A673 (cell line): ENCODE measurements at regions not wholly inside any gene's neighbourhood (a gene's known extent, or its start where the extent isn't known, plus 50 kb on each side); places are given as distances from the start of the nearest gene placed in this dataset.
"Not testable (repeated sequence)": the region's sequence is repeated elsewhere in the genome, so short reads cannot be mapped to it uniquely, and the experiment has no call there.

Source experiments
- BruUV-seq: library from RNA; stranded (reverse); fragments of 400-500 nt; replicated peaks from 2 replicates; lab custom pipeline; 2021; lab: Mats Ljungman, UMichigan
- CTCF ChIA-PET: fragments of 300-600 bp; sonication (Branson Sonifier 250); formaldehyde crosslinking; loops from one replicate; lab custom pipeline; 2022; ENCODE audit warnings: antibody characterized with exemption; lab: Charles Lee
- POLR2A ChIA-PET: fragments of 300-600 bp; sonication (Branson Sonifier 250); formaldehyde crosslinking; loops from one replicate; lab custom pipeline; 2022; ENCODE audit warnings: antibody characterized with exemption; ENCODE audit not compliant: low non-redundant PET; lab: Charles Lee
- DNase-seq: peaks from one replicate; pipeline ENCODE4 v3.0.0-alpha.2; 2015; ENCODE audit warnings: low spot score
- H3K27ac ChIP-seq: fragments of 200-600 bp; sonication (generic); 2 replicates; pipeline ENCODE4 v1.5.1; 2016; ENCODE audit warnings: mixed run types, low read depth, mild to moderate bottlenecking, mixed read lengths, antibody characterized with exemption, low read length; ENCODE audit not compliant: poor library complexity, severe bottlenecking
- H3K27me3 ChIP-seq: fragments of 200-600 bp; sonication (generic); replicated peaks from 2 replicates; pipeline ENCODE4 v1.6.1; 2017; ENCODE audit warnings: mixed run types, low read depth, mild to moderate bottlenecking, mixed read lengths, antibody characterized with exemption, low read length; ENCODE audit not compliant: insufficient read depth, poor library complexity
- H3K36me3 ChIP-seq: fragments of 200-600 bp; sonication (generic); 2 replicates; pipeline ENCODE4 v1.6.1; 2016; ENCODE audit warnings: mixed run types, mild to moderate bottlenecking, mixed read lengths, antibody characterized with exemption, low read length; ENCODE audit not compliant: insufficient read depth, poor library complexity, severe bottlenecking
- H3K4me1 ChIP-seq: fragments of 200-600 bp; sonication (generic); 2 replicates; pipeline ENCODE4 v1.6.1; 2017; ENCODE audit warnings: mixed run types, mild to moderate bottlenecking, mixed read lengths, antibody characterized with exemption, low read length; ENCODE audit not compliant: insufficient read depth, poor library complexity, severe bottlenecking
- H3K4me3 ChIP-seq: fragments of 200-600 bp; sonication (generic); 2 replicates; pipeline ENCODE4 v1.5.1; 2016; ENCODE audit warnings: low read depth, mixed run types, mild to moderate bottlenecking, mixed read lengths, low read length; ENCODE audit not compliant: poor library complexity, severe bottlenecking
- H3K9me3 ChIP-seq: fragments of 200-600 bp; sonication (generic); 2 replicates; pipeline ENCODE4 v1.6.1; 2016; ENCODE audit warnings: mixed run types, low read depth, mild to moderate bottlenecking, mixed read lengths, antibody characterized with exemption, low read length; ENCODE audit not compliant: poor library complexity, severe bottlenecking
- EZH2 ChIP-seq: fragments of 200-600 bp; sonication (generic); IDR thresholded peaks from 2 replicates; pipeline ENCODE4 v1.6.1; 2017; ENCODE audit warnings: borderline replicate concordance, low read depth, mild to moderate bottlenecking, mixed read lengths, antibody characterized with exemption, low read length; ENCODE audit not compliant: poor library complexity, severe bottlenecking
- intact Hi-C: fragments of 100-400 bp; cut with micrococcal nuclease; formaldehyde crosslinking; loops from one replicate; pipeline ENCODE4 v1.10.0; 2022; ENCODE audit not compliant: unreplicated experiment
- TF ChIP-seq, protein P1 (sequence below): fragments of 300-800, 200-600 bp; sonication (generic); conservative IDR thresholded peaks from 2 replicates; pipeline ENCODE4 v1.5.1; 2017; ENCODE audit warnings: low read depth, mild to moderate bottlenecking, antibody characterized with exemption, low read length, moderate library complexity, mixed read lengths

DNA sequence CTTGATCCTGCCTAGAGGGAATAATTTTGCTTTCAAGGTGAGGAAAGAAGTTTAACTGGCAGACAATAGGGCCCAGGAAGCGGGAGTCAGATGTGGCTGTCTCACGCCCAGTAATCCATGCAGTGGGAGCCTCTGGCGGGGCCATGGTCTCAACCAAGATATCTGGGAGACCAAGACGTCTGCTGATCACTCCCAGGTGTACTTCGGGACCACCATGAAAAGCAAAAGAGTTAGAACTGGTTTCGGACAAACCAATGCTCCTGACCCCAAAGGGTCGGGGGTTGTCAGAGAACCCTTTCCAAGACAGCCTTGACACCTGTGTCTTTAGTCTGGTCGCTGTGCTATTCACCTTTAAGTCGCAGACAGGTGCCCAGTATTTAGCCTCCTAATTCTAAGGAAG lies 256.9 kb upstream of the MBL2 start:
- Histone ChIP-seq H3K4me1 (peaks cover 3% of the 10 kb centered on the region), H3K36me3 (no peaks in the 10 kb centered on the region), H3K27me3 (no peaks in the 10 kb centered on the region), H3K9me3 (no peaks in the 10 kb centered on the region), H3K27ac (no peak overlapping the region), H3K4me3 (no peak overlapping the region)
- intact Hi-C loops: no loop called here
- ChIA-PET POLR2A (no interaction called here), CTCF (no interaction called here)
- no TSS peak for BruUV-seq
- TF ChIP-seq, protein P1, sequence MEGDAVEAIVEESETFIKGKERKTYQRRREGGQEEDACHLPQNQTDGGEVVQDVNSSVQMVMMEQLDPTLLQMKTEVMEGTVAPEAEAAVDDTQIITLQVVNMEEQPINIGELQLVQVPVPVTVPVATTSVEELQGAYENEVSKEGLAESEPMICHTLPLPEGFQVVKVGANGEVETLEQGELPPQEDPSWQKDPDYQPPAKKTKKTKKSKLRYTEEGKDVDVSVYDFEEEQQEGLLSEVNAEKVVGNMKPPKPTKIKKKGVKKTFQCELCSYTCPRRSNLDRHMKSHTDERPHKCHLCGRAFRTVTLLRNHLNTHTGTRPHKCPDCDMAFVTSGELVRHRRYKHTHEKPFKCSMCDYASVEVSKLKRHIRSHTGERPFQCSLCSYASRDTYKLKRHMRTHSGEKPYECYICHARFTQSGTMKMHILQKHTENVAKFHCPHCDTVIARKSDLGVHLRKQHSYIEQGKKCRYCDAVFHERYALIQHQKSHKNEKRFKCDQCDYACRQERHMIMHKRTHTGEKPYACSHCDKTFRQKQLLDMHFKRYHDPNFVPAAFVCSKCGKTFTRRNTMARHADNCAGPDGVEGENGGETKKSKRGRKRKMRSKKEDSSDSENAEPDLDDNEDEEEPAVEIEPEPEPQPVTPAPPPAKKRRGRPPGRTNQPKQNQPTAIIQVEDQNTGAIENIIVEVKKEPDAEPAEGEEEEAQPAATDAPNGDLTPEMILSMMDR: no peak
- TF ChIP-seq EZH2: no peak
- DNase-seq: no peak

DNA sequence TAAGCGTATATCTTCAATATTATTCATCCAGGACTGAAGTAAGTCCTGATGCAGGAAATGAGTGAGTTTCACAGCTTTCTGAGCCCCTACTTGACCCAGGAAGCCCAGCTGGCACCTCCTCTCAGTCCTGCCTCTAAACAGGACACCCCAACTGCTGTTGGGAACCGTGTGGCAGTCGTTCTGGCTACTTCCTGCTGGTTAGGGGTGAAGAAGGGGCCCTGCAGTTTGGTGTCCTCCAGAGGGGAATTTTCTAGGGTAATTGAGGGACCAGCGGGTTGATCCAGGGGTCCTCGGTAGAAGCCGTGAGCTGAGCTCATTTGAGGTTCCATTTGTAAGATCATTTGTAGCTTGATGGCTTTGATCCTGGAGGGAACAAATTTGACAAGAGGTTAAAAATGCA lies 253.2 kb upstream of the MBL2 start:
- intact Hi-C loops, H3K27me3 ChIP-seq, POLR2A ChIA-PET, CTCF ChIA-PET, H3K4me3 ChIP-seq, H3K4me1 ChIP-seq, BruUV-seq, H3K36me3 ChIP-seq, DNase-seq, H3K9me3 ChIP-seq, H3K27ac ChIP-seq: not testable (repeated sequence)

DNA sequence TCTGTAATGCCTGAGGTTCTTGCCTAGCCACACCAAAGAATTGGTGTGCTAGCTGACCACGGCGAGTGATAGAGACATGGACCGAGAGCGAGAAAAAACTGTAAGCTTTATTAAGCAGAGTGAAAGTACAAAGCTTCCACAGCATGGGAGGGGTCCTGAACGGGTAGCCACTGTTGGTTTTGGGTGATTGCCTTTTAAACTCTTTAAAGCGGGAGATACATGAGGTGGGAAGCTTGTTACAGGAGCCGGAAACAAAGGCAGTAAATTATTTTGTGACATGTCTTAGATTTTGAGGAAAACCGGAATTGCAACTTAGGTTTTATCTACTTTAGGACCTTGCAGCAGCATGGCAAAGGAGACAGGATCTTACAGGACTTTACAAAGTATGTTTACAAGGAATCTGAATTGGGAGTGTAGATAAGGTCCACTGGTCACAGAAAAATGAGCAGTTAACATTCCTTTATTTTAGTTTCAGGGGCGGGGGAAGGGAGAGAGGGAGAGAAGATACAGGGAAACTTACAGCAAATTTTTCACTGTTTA lies 252.7 kb upstream of the MBL2 start:
- intact Hi-C loops: no loop called here
- peak; percentile 6 for DNase-seq
- CTCF ChIA-PET: no interaction called here
- Histone ChIP-seq H3K9me3 (no peaks in the 10 kb centered on the region), H3K27me3 (no peaks in the 10 kb centered on the region), H3K4me3 (peak overlapping the region; percentile 31), H3K4me1 (no peaks in the 10 kb centered on the region), H3K36me3 (no peaks in the 10 kb centered on the region), H3K27ac (no peak overlapping the region)
- TF ChIP-seq, protein P1: no peak
- TF ChIP-seq EZH2: no peak
- POLR2A ChIA-PET: no interaction called here
- BruUV-seq: no TSS peak

DNA sequence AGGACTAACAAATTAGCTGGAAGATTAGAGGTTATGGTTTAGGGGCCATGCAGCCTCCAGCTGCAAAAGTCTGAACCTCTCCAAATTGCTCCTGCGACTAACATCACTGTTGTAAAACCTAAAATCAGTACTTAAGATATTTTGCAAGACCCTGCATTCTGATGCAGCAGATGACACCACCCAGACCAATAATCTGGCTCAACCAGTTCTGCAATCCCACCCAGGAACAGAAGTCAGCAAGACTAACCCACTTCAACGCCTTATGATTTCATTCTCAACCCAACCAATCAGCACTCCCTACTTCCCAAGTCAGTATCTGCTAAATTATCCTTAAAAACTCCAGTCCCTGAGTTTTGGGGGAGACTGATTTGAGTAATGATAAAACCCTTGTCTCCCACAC lies 250.8 kb upstream of the MBL2 start:
- Histone ChIP-seq H3K9me3 (no peaks in the 10 kb centered on the region), H3K4me3 (no peak overlapping the region), H3K27me3 (no peaks in the 10 kb centered on the region), H3K27ac (no peak overlapping the region), H3K4me1 (no peaks in the 10 kb centered on the region), H3K36me3 (no peaks in the 10 kb centered on the region)
- intact Hi-C loops: no loop called here
- no peak for TF ChIP-seq EZH2
- no TSS peak for BruUV-seq
- ChIA-PET CTCF (no interaction called here), POLR2A (no interaction called here)
- no peak for DNase-seq
